CD4-positive, CD25-positive, alpha-beta regulatory T cell (primary cell): ENCODE measurements at regions not wholly inside any gene's neighbourhood (a gene's known extent, or its start where the extent isn't known, plus 50 kb on each side); places are given as distances from the start of the nearest gene placed in this dataset.

ENCODE experiments used
- ATAC-seq, 2 donors: fragments of 150-1000 bp; cut with Tn5 transposase; one replicate each; pipeline ENCODE4 v1.10.0; 2021; ENCODE audit warnings: low read depth in 2 of 2, moderate number of reproducible peaks in 2 of 2, moderate library complexity in 1 of 2
- DNase-seq, 3 donors: peaks; one replicate each; pipeline versions ENCODE4 v3.0.0 to v3.0.0-alpha.2; 2012 to 2022; ENCODE audit warnings: mixed read lengths in 1 of 3
- H3K27ac ChIP-seq: one replicate; pipeline ENCODE4 v1.7.0; 2013; ENCODE audit warnings: mild to moderate bottlenecking, low read length; ENCODE audit not compliant: insufficient read depth, poor library complexity, severe bottlenecking
- H3K27me3 ChIP-seq: one replicate; pipeline ENCODE4 v1.7.0; 2013; ENCODE audit warnings: low read length; ENCODE audit not compliant: control insufficient read depth, insufficient read depth
- H3K36me3 ChIP-seq: one replicate; pipeline ENCODE4 v1.7.0; 2013; ENCODE audit warnings: mild to moderate bottlenecking, low read length, moderate library complexity; ENCODE audit not compliant: control insufficient read depth, insufficient read depth
- H3K4me1 ChIP-seq: 2 replicates; pipeline ENCODE4 v1.7.0; 2013; ENCODE audit warnings: mild to moderate bottlenecking, low read length; ENCODE audit not compliant: insufficient read depth, control insufficient read depth, poor library complexity, severe bottlenecking
- H3K4me3 ChIP-seq: one replicate; pipeline ENCODE4 v1.7.0; 2013; ENCODE audit warnings: low read depth, mild to moderate bottlenecking, low read length, moderate library complexity
- H3K9me3 ChIP-seq, 2 experiments: 1 replicate in 1 of 2; 2 replicates in 1 of 2; pipeline ENCODE4 v1.7.0; 2013; ENCODE audit warnings: low read length in 2 of 2, mild to moderate bottlenecking in 1 of 2, moderate library complexity in 1 of 2; ENCODE audit not compliant: control insufficient read depth in 2 of 2
- H3K27ac Mint-ChIP-seq, 3 donors: one replicate each; pipeline ENCODE4 v1.8.0; 2020 to 2022; ENCODE audit warnings: mild to moderate bottlenecking in 3 of 3, mixed read lengths in 3 of 3, moderate library complexity in 2 of 3
- H3K27me3 Mint-ChIP-seq: one replicate; pipeline ENCODE4 v1.8.0; 2022; ENCODE audit warnings: mild to moderate bottlenecking, mixed read lengths
- H3K36me3 Mint-ChIP-seq: one replicate; pipeline ENCODE4 v1.8.0; 2020; ENCODE audit warnings: mixed read lengths
- H3K4me1 Mint-ChIP-seq, 4 donors: one replicate each; pipeline ENCODE4 v1.8.0; 2020 to 2022; ENCODE audit warnings: mixed read lengths in 4 of 4, mild to moderate bottlenecking in 1 of 4
- H3K4me3 Mint-ChIP-seq, 4 donors: one replicate each; pipeline ENCODE4 v1.8.0; 2020 to 2022; ENCODE audit warnings: mild to moderate bottlenecking in 4 of 4, mixed read lengths in 4 of 4, moderate library complexity in 3 of 4
- H3K9me3 Mint-ChIP-seq, 7 donors: one replicate each; pipeline ENCODE4 v1.8.0; 2020 to 2022; ENCODE audit warnings: mixed read lengths in 7 of 7, mild to moderate bottlenecking in 3 of 7, moderate library complexity in 2 of 7

GRCh38 chr13:44810061-44810840, 179.0 kb downstream of the NUFIP1 start:
- Mint-ChIP-seq H3K9me3 (peaks cover 0 to 4% (median 0%) of the 10 kb centered on the region in 7 donors), H3K27ac (no peak overlapping the region), H3K36me3 (no peaks in the 10 kb centered on the region), H3K4me3 (no peak overlapping the region), H3K27me3 (peaks cover 16% of the 10 kb centered on the region), H3K4me1 (peaks cover 0 to 2% (median 0%) of the 10 kb centered on the region in 4 donors)
- no peaks in the 10 kb centered on the region for H3K36me3 ChIP-seq
- H3K27ac ChIP-seq = no peak overlapping the region
- DNase-seq (no peak), ATAC-seq (no peak)
- H3K9me3 ChIP-seq = no peaks in the 10 kb centered on the region
- no peak overlapping the region for H3K4me3 ChIP-seq
- H3K27me3 ChIP-seq = no peaks in the 10 kb centered on the region
- no peaks in the 10 kb centered on the region for H3K4me1 ChIP-seq

- peaks cover 0 to 5% (median 0%) of the 10 kb centered on the region in 7 donors for H3K9me3 Mint-ChIP-seq
Measured at GRCh38 chr13:44809190-44809589, 180.1 kb downstream of the NUFIP1 start.

GRCh38 chr13:44808185-44808584, 181.1 kb downstream of the NUFIP1 start:
- peaks cover 0 to 5% (median 0%) of the 10 kb centered on the region in 7 donors for H3K9me3 Mint-ChIP-seq
- Histone ChIP-seq H3K27ac (no peak overlapping the region), H3K27me3 (no peaks in the 10 kb centered on the region), H3K36me3 (no peaks in the 10 kb centered on the region), H3K4me1 (no peaks in the 10 kb centered on the region), H3K4me3 (no peak overlapping the region), H3K9me3 (no peaks in the 10 kb centered on the region)
- H3K27me3 Mint-ChIP-seq = peaks cover 8% of the 10 kb centered on the region
- H3K27ac Mint-ChIP-seq = no peak overlapping the region
- ATAC-seq (no peak), DNase-seq (no peak)
- H3K36me3 Mint-ChIP-seq = no peaks in the 10 kb centered on the region
- no peak overlapping the region for H3K4me3 Mint-ChIP-seq
- H3K4me1 Mint-ChIP-seq = no peaks in the 10 kb centered on the region

More at GRCh38 chr13:44809190-44809589, 180.1 kb downstream of the NUFIP1 start:
- no peaks in the 10 kb centered on the region for H3K4me1 ChIP-seq
- Mint-ChIP-seq H3K4me3 (no peak overlapping the region), H3K27ac (peak overlapping the region in 1 of 3 donors; percentile 45), H3K4me1 (no peaks in the 10 kb centered on the region), H3K36me3 (no peaks in the 10 kb centered on the region), H3K27me3 (peaks cover 11% of the 10 kb centered on the region)
- no peak overlapping the region for H3K4me3 ChIP-seq
- DNase-seq = no peak
- no peaks in the 10 kb centered on the region for H3K9me3 ChIP-seq
- no peak overlapping the region for H3K27ac ChIP-seq
- H3K36me3 ChIP-seq = no peaks in the 10 kb centered on the region
- H3K27me3 ChIP-seq = no peaks in the 10 kb centered on the region
- ATAC-seq = no peak

- Histone ChIP-seq H3K27me3 (no peaks in the 10 kb centered on the region), H3K4me3 (no peak overlapping the region), H3K9me3 (no peaks in the 10 kb centered on the region), H3K36me3 (no peaks in the 10 kb centered on the region), H3K4me1 (no peaks in the 10 kb centered on the region), H3K27ac (no peak overlapping the region)
- no peaks in the 10 kb centered on the region for H3K4me1 Mint-ChIP-seq
- no peak for DNase-seq
- H3K9me3 Mint-ChIP-seq = peaks cover 0 to 3% (median 0%) of the 10 kb centered on the region in 7 donors
- peaks cover 8% of the 10 kb centered on the region for H3K27me3 Mint-ChIP-seq
- no peaks in the 10 kb centered on the region for H3K36me3 Mint-ChIP-seq
- ATAC-seq = no peak
- no peak overlapping the region for H3K27ac Mint-ChIP-seq
- no peak overlapping the region for H3K4me3 Mint-ChIP-seq
Measured at GRCh38 chr13:44807449-44808034, 181.7 kb downstream of the NUFIP1 start.

GRCh38 chr13:44806826-44807225, 182.4 kb downstream of the NUFIP1 start:
- H3K9me3 ChIP-seq = no peaks in the 10 kb centered on the region
- DNase-seq (no peak), ATAC-seq (no peak)
- no peak overlapping the region for H3K4me3 ChIP-seq
- H3K4me1 ChIP-seq = no peaks in the 10 kb centered on the region
- H3K9me3 Mint-ChIP-seq = peaks cover 0 to 3% (median 0%) of the 10 kb centered on the region in 7 donors
- H3K27me3 Mint-ChIP-seq = peaks cover 8% of the 10 kb centered on the region
- H3K27ac ChIP-seq = no peak overlapping the region
- H3K27ac Mint-ChIP-seq = no peak overlapping the region
- H3K4me1 Mint-ChIP-seq = no peaks in the 10 kb centered on the region
- no peaks in the 10 kb centered on the region for H3K27me3 ChIP-seq
- no peaks in the 10 kb centered on the region for H3K36me3 Mint-ChIP-seq
- H3K36me3 ChIP-seq = no peaks in the 10 kb centered on the region
- no peak overlapping the region for H3K4me3 Mint-ChIP-seq

GRCh38 chr13:44805585-44805984, 183.7 kb downstream of the NUFIP1 start:
- no peaks in the 10 kb centered on the region for H3K36me3 ChIP-seq
- no peak for ATAC-seq

GRCh38 chr13:44803390-44803789, 185.9 kb downstream of the NUFIP1 start:
- H3K4me1 Mint-ChIP-seq = no peaks in the 10 kb centered on the region
- no peaks in the 10 kb centered on the region for H3K9me3 ChIP-seq
- peaks cover 8% of the 10 kb centered on the region for H3K27me3 Mint-ChIP-seq
- no peak overlapping the region for H3K4me3 Mint-ChIP-seq
- DNase-seq = no peak
- ATAC-seq = no peak
- no peaks in the 10 kb centered on the region for H3K4me1 ChIP-seq
- no peaks in the 10 kb centered on the region for H3K36me3 Mint-ChIP-seq
- no peaks in the 10 kb centered on the region for H3K27me3 ChIP-seq
- H3K27ac ChIP-seq = no peak overlapping the region
- H3K27ac Mint-ChIP-seq = no peak overlapping the region
- H3K9me3 Mint-ChIP-seq = peaks cover 0 to 2% (median 0%) of the 10 kb centered on the region in 7 donors
- H3K36me3 ChIP-seq = no peaks in the 10 kb centered on the region
- no peak overlapping the region for H3K4me3 ChIP-seq

More at GRCh38 chr13:44805585-44805984, 183.7 kb downstream of the NUFIP1 start:
- H3K4me3 ChIP-seq = no peak overlapping the region
- H3K27me3 ChIP-seq = no peaks in the 10 kb centered on the region
- Mint-ChIP-seq H3K9me3 (peaks cover 0 to 3% (median 0%) of the 10 kb centered on the region in 7 donors), H3K27ac (no peak overlapping the region), H3K27me3 (peaks cover 4% of the 10 kb centered on the region), H3K4me3 (no peak overlapping the region), H3K4me1 (no peaks in the 10 kb centered on the region), H3K36me3 (no peaks in the 10 kb centered on the region)
- H3K9me3 ChIP-seq = no peaks in the 10 kb centered on the region
- no peak overlapping the region for H3K27ac ChIP-seq
- no peaks in the 10 kb centered on the region for H3K4me1 ChIP-seq
- DNase-seq = no peak

GRCh38 chr13:44802491-44802890, 186.8 kb downstream of the NUFIP1 start:
- no peak overlapping the region for H3K27ac ChIP-seq
- H3K9me3 ChIP-seq = no peaks in the 10 kb centered on the region
- H3K4me1 ChIP-seq = no peaks in the 10 kb centered on the region
- DNase-seq = no peak
- peaks cover 8% of the 10 kb centered on the region for H3K27me3 Mint-ChIP-seq
- peaks cover 0 to 2% (median 0%) of the 10 kb centered on the region in 7 donors for H3K9me3 Mint-ChIP-seq
- H3K4me3 ChIP-seq = no peak overlapping the region
- no peaks in the 10 kb centered on the region for H3K27me3 ChIP-seq
- no peaks in the 10 kb centered on the region for H3K36me3 Mint-ChIP-seq
- no peak for ATAC-seq
- no peak overlapping the region for H3K27ac Mint-ChIP-seq
- H3K36me3 ChIP-seq = no peaks in the 10 kb centered on the region
- no peak overlapping the region for H3K4me3 Mint-ChIP-seq
- no peaks in the 10 kb centered on the region for H3K4me1 Mint-ChIP-seq
